Gastrocnemius medialis (tissue), 4 donors: ENCODE measurements at regions not wholly inside any gene's neighbourhood (a gene's known extent, or its start where the extent isn't known, plus 50 kb on each side); places are given as distances from the start of the nearest gene placed in this dataset.

ENCODE experiments used
- ATAC-seq, 2 donors: fragments of 150-250 bp; one replicate each; pipeline ENCODE4 v1.9.1; 2016
- DNase-seq, 2 donors: peaks; one replicate each; pipeline ENCODE4 v3.0.0-alpha.2; 2019
- H3K27ac ChIP-seq, 4 donors: fragments of 200-600 bp; sonication (generic); 1 replicate in 1 of 4; 2 replicates in 3 of 4; pipeline ENCODE4 v1.5.1; 2016 to 2018; ENCODE audit warnings: mild to moderate bottlenecking in 2 of 4, moderate library complexity in 1 of 4
- H3K27me3 ChIP-seq, 3 donors: fragments of 200-600 bp; sonication (generic) in 2 of 3; 1 replicate in 1 of 3; 2 replicates in 2 of 3; pipeline versions ENCODE4 v1.5.1 to v1.6.0; 2016 to 2019; ENCODE audit warnings: mild to moderate bottlenecking in 1 of 3, moderate library complexity in 1 of 3
- H3K36me3 ChIP-seq, 2 donors: fragments of 200-600 bp; sonication (generic) in 1 of 2; one replicate each; pipeline ENCODE4 v1.5.1; 2017 to 2018
- H3K4me1 ChIP-seq, 2 donors: fragments of 200-600 bp; sonication (generic) in 1 of 2; one replicate each; pipeline ENCODE4 v1.5.1; 2016 to 2017; ENCODE audit warnings: mild to moderate bottlenecking in 2 of 2
- H3K4me3 ChIP-seq, 4 donors: fragments of 200-600 bp; sonication (generic) in 3 of 4; 1 replicate in 1 of 4; 2 replicates in 3 of 4; pipeline ENCODE4 v1.5.1; 2016 to 2019; ENCODE audit warnings: mild to moderate bottlenecking in 2 of 4
- H3K9me3 ChIP-seq, 3 donors: fragments of 200-600 bp; sonication (generic) in 2 of 3; 1 replicate in 1 of 3; 2 replicates in 2 of 3; pipeline ENCODE4 v1.5.1; 2016 to 2019
- CTCF ChIP-seq, 5 experiments: fragments of 450-650 bp in 3 of 5; fragments of 200-600 bp in 2 of 5; sonication (generic) in 2 of 5; IDR thresholded peaks in 4 of 5; conservative IDR thresholded peaks in 1 of 5; 1 replicate in 4 of 5; 2 replicates in 1 of 5; pipeline ENCODE4 v1.5.1; 2016 to 2019; ENCODE audit warnings: antibody characterized with exemption in 5 of 5, mild to moderate bottlenecking in 3 of 5, moderate library complexity in 3 of 5
- POLR2A ChIP-seq, 2 donors: fragments of 450-650 bp; IDR thresholded peaks; one replicate each; pipeline ENCODE4 v1.6.1; 2017; ENCODE audit warnings: antibody characterized with exemption in 2 of 2, mild to moderate bottlenecking in 2 of 2, moderate library complexity in 2 of 2
- in situ Hi-C, 4 donors: fragments of 200-750 bp; cut with MboI; loops; one replicate each; pipeline versions ENCODE4 v1.15.0 to v1.8.0; 2017; ENCODE audit warnings: low sequenced_read_pairs in 4 of 4
- intact Hi-C: fragments of 100-400 bp; cut with DNase I; formaldehyde crosslinking; loops from one replicate; pipeline ENCODE4 v1.15.1; 2023; ENCODE audit warnings: low total_unique reads

GRCh38 chr6:130575557-130575956 is 209.7 kb downstream of the TMEM200A start:
- ATAC-seq (no peak), DNase-seq (no peak)
- intact Hi-C loops (no loop called here), in situ Hi-C loops (no loop called here)
- H3K36me3 ChIP-seq = no peaks in the 10 kb centered on the region
- no peaks in the 10 kb centered on the region for H3K27me3 ChIP-seq
- TF ChIP-seq POLR2A (IDR thresholded peaks at IDR 0.05) (no peak), CTCF (IDR thresholded peaks at IDR 0.05 in 4 of 5, conservative IDR thresholded peaks at IDR 0.05 in 1 of 5) (no peak)
- H3K4me3 ChIP-seq = no peak overlapping the region
- H3K27ac ChIP-seq = no peak overlapping the region
- H3K9me3 ChIP-seq = no peaks in the 10 kb centered on the region
- no peaks in the 10 kb centered on the region for H3K4me1 ChIP-seq

DNA sequence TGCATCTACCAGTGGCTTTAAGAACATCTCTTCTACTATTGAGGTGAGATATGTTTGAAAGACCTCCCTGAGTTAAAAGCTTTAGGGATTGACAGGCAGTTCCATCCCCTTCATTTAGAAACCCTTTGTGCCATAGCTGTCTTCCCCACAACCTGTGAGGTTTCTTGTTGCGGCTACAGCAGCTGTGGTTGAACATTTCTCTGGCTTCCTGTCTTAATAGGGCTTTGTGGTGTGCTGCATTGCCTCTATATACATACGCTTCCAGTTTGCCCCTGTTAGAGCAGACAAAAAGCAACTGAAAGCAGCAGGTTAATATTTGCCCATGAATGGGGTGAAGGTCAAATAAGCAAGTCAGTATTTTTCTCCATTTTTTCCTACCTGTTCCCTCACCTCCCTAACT is 210.2 kb downstream of the TMEM200A start:
- ATAC-seq (no peak), DNase-seq (no peak)
- H3K4me1 ChIP-seq = no peaks in the 10 kb centered on the region
- no peaks in the 10 kb centered on the region for H3K36me3 ChIP-seq
- intact Hi-C loops (no loop called here), in situ Hi-C loops (no loop called here)
- H3K4me3 ChIP-seq = no peak overlapping the region
- no peaks in the 10 kb centered on the region for H3K27me3 ChIP-seq
- TF ChIP-seq POLR2A (IDR thresholded peaks at IDR 0.05) (no peak), CTCF (IDR thresholded peaks at IDR 0.05 in 4 of 5, conservative IDR thresholded peaks at IDR 0.05 in 1 of 5) (no peak)
- no peaks in the 10 kb centered on the region for H3K9me3 ChIP-seq
- H3K27ac ChIP-seq = no peak overlapping the region

- no peaks in the 10 kb centered on the region for H3K36me3 ChIP-seq
- no peak overlapping the region for H3K4me3 ChIP-seq
- H3K27me3 ChIP-seq = no peaks in the 10 kb centered on the region
- DNase-seq = no peak
- in situ Hi-C loops (no loop called here), intact Hi-C loops (no loop called here)
- ATAC-seq = no peak
- no peak overlapping the region for H3K27ac ChIP-seq
- H3K9me3 ChIP-seq = no peaks in the 10 kb centered on the region
- TF ChIP-seq POLR2A (IDR thresholded peaks at IDR 0.05) (no peak), CTCF (IDR thresholded peaks at IDR 0.05 in 4 of 5, conservative IDR thresholded peaks at IDR 0.05 in 1 of 5) (no peak)
- H3K4me1 ChIP-seq = no peaks in the 10 kb centered on the region
These were observed 211.5 kb downstream of the TMEM200A start for GRCh38 chr6:130577178-130577919.

GRCh38 chr6:130578713-130579112 is 212.9 kb downstream of the TMEM200A start:
- no peaks in the 10 kb centered on the region for H3K27me3 ChIP-seq
- no peak overlapping the region for H3K27ac ChIP-seq
- no peak overlapping the region for H3K4me3 ChIP-seq
- no peaks in the 10 kb centered on the region for H3K36me3 ChIP-seq
- H3K4me1 ChIP-seq = no peaks in the 10 kb centered on the region
- DNase-seq (no peak), ATAC-seq (no peak)
- intact Hi-C loops (no loop called here), in situ Hi-C loops (no loop called here)
- no peaks in the 10 kb centered on the region for H3K9me3 ChIP-seq
- TF ChIP-seq CTCF (IDR thresholded peaks at IDR 0.05 in 4 of 5, conservative IDR thresholded peaks at IDR 0.05 in 1 of 5) = no peak
- no peak for TF ChIP-seq POLR2A (IDR thresholded peaks at IDR 0.05)

GRCh38 chr6:130583268-130583667 is 217.5 kb downstream of the TMEM200A start:
- H3K4me1 ChIP-seq = no peaks in the 10 kb centered on the region
- H3K27me3 ChIP-seq = no peaks in the 10 kb centered on the region
- DNase-seq (no peak), ATAC-seq (no peak)
- intact Hi-C loops = no loop called here
- H3K4me3 ChIP-seq = no peak overlapping the region
- H3K9me3 ChIP-seq = no peaks in the 10 kb centered on the region
- H3K27ac ChIP-seq = no peak overlapping the region
- no peaks in the 10 kb centered on the region for H3K36me3 ChIP-seq
- in situ Hi-C loops = no loop called here
- no peak for TF ChIP-seq POLR2A (IDR thresholded peaks at IDR 0.05)
- no peak for TF ChIP-seq CTCF (IDR thresholded peaks at IDR 0.05 in 4 of 5, conservative IDR thresholded peaks at IDR 0.05 in 1 of 5)
